Testis (tissue), 2 donors: ENCODE measurements at regions not wholly inside any gene's neighbourhood (a gene's known extent, or its start where the extent isn't known, plus 50 kb on each side); places are given as distances from the start of the nearest gene placed in this dataset.

ENCODE experiments used
- DNase-seq: peaks from one replicate; pipeline ENCODE4 v3.0.0-alpha.2; 2019
- H3K27ac ChIP-seq, 2 donors: fragments of 200-600 bp; sonication (generic); one replicate each; pipeline ENCODE4 v1.5.1; 2019
- H3K27me3 ChIP-seq: fragments of 200-600 bp; sonication (generic); one replicate; pipeline ENCODE4 v1.5.1; 2019
- H3K36me3 ChIP-seq: fragments of 200-600 bp; sonication (generic); one replicate; pipeline ENCODE4 v1.5.1; 2017; ENCODE audit warnings: low read depth; ENCODE audit errors: missing control alignments
- H3K4me1 ChIP-seq: fragments of 200-600 bp; sonication (generic); one replicate; pipeline ENCODE4 v1.5.1; 2019
- H3K4me3 ChIP-seq, 2 donors: fragments of 200-600 bp; sonication (generic); one replicate each; pipeline ENCODE4 v1.5.1; 2017 to 2019
- H3K9me3 ChIP-seq: fragments of 200-600 bp; sonication (generic); one replicate; pipeline ENCODE4 v1.5.1; 2017
- POLR2A ChIP-seq: fragments of 450-650 bp; IDR thresholded peaks from one replicate; pipeline ENCODE4 v1.6.1; 2017; ENCODE audit warnings: antibody characterized with exemption, mild to moderate bottlenecking, moderate library complexity
- WGBS, 2 donors: methylation state at CpG; one replicate each; pipeline ENCODE4 v1.1.5; 2018; 5-methylcytosine and 5-hydroxymethylcytosine counted together
- intact Hi-C: fragments of 100-400 bp; cut with DNase I; formaldehyde crosslinking; loops from one replicate; pipeline ENCODE4 v1.15.1; 2023; ENCODE audit warnings: low total_unique reads
- TF ChIP-seq, protein P1 (sequence below), 3 experiments: fragments of 450-650 bp in 2 of 3; fragments of 200-600 bp in 1 of 3; sonication (generic) in 1 of 3; IDR thresholded peaks; one replicate each; pipeline ENCODE4 v1.5.1; 2016 to 2019; ENCODE audit warnings: antibody characterized with exemption in 3 of 3, mild to moderate bottlenecking in 2 of 3, moderate library complexity in 1 of 3

DNA sequence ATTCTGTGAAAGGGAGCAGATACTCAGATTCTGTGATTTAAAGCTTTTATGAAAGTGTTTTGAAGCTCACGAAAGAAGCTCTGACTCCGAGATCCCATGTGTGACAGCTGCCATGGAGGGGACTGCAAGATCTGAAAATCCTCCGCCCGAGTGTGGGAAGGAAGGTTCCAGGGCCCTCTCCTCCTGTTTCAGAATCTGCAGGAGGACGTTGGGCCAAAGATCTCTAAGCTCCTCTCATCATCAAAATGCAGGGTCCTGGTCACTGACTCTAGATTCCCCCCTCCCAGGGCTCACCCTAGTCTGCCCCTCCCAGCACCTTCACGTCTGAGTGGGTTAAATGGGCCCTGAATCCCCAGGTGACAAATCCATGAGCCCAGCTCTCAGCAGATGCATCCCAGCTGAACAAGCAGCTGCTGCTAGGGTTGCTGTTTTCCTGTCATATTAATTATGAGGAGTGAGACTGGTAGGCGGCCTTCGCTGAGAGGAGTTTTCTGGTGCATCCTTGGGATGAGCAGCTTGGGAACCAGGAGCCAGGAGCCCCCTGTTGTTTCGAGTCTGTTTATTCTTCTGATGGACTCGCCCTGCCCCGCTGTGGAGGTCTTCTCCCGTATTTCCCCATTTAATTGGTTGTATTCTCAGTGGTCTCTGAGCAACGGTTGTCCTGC, 402.0 kb downstream of the MATN1 start:
- no peak for DNase-seq
- Histone ChIP-seq H3K27me3 (no peaks in the 10 kb centered on the region), H3K36me3 (no peaks in the 10 kb centered on the region), H3K27ac (no peak overlapping the region), H3K4me1 (no peaks in the 10 kb centered on the region), H3K4me3 (no peak overlapping the region), H3K9me3 (no peaks in the 10 kb centered on the region)
- WGBS, 2 donors, result 72 to 82% methylated on average over 13 of the region's 13 CpGs
- no peak for TF ChIP-seq POLR2A
- intact Hi-C loops, result no loop called here

DNA sequence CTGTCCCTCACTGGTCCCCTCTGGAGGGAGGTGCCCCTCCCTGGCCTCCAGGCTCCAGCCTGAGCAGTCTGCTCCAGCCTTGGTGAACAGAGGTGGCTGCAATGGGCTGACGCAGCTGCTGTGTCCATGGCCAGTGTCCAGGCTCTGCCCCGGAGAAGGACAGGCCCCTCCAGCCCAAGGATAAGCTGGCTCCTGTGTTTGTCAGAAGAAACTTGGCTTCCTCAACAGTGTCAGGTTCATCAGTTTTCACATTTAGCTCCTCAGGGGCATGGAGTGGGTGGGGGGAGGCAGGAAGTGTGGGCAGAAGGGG, 402.8 kb downstream of the MATN1 start:
- no peak for DNase-seq
- 54% methylated on average over 2 of the region's 2 CpGs; no CpG with 5 or more reads in 1 of the 2 donors for WGBS, 2 donors
- H3K9me3 ChIP-seq, result no peaks in the 10 kb centered on the region

DNA sequence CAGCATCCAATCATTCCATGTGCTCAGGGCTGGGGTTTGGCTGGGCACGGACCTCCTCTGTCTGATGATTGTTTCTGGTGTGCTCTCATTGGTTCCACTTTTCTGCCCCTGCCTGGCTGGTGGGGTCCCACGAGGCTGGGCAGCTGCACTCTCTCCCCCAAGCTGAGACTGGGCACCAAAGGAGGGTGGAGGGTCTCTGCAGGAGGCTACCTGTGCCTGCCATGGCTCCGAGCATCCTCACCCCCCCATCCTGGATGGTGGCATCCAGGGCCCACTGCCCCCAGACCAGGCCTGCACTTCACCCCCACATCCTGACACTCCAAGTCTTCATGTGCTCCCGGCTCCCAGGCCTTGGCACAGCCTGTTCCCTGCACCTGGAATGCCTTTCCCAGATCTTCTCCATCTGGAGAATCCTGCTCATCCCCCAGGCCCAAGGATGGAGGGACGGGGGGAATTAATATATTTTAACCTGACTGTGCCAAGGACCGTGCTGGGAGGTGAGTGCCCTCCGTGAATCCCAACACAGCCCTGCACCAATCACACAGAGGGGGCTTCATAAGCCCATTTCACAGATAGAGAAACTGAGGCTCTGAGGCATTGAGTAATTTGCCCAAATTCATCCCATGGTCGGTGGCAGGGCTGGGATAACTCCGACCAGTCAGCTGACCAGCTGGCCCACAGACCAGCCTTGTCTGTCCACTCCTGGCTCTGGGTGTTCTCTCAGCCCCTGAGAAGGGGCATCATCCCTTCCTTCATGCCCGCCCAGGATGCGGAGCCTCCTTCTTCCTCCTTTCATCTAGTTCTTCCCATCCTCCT, 403.4 kb downstream of the MATN1 start:
- H3K27ac ChIP-seq, result no peak overlapping the region

More for the DNA sequence above, 402.8 kb downstream of the MATN1 start:
- H3K27me3 ChIP-seq, result no peaks in the 10 kb centered on the region
- H3K4me3 ChIP-seq, result no peak overlapping the region
- H3K27ac ChIP-seq, result no peak overlapping the region
- H3K4me1 ChIP-seq, result no peaks in the 10 kb centered on the region
- intact Hi-C loops, result no loop called here
- TF ChIP-seq, protein P1, sequence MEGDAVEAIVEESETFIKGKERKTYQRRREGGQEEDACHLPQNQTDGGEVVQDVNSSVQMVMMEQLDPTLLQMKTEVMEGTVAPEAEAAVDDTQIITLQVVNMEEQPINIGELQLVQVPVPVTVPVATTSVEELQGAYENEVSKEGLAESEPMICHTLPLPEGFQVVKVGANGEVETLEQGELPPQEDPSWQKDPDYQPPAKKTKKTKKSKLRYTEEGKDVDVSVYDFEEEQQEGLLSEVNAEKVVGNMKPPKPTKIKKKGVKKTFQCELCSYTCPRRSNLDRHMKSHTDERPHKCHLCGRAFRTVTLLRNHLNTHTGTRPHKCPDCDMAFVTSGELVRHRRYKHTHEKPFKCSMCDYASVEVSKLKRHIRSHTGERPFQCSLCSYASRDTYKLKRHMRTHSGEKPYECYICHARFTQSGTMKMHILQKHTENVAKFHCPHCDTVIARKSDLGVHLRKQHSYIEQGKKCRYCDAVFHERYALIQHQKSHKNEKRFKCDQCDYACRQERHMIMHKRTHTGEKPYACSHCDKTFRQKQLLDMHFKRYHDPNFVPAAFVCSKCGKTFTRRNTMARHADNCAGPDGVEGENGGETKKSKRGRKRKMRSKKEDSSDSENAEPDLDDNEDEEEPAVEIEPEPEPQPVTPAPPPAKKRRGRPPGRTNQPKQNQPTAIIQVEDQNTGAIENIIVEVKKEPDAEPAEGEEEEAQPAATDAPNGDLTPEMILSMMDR (IDR thresholded peaks at IDR 0.05), result no peak
- TF ChIP-seq POLR2A, result no peak
- no peaks in the 10 kb centered on the region for H3K36me3 ChIP-seq

DNA sequence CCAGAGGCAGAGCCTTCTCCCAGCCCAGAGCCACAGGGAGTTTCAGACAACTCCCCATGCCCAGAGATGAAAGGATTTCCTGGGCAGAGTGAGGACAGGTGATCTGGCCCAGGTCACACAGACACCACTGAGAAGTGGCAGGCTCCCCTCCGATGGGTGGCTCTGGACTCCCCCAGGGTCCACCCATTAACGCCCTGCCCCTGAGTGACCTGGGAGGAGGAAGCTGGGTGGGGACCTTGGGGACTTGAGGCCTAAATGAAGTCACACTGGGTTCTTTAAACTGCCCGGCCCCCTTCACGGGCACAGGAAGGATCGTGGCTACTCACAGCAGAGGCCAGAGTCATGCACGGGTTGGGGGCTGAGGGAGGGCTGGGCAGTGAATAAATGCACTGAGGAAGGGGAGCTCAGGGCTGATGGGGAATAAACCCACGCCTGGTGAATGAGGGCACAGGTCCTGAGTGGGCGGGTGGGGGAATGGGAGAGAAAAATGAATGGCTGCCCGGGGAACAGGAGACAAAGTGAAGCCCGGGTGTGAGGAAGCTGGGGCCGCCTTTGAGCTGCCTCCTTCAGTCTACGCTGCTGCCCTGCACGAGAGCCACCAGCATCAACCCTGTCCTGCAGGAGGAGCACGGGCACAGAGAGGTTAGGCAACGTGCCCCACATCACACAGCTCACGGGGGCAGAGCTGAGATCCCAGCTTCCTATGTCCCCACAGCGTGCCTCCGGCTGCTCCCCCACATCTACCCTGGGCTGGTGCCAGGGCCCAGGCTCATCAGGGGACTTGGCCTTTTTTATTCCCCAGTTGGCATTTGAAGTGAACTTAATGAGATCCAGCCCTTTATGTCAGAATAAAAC, 404.3 kb downstream of the MATN1 start:
- Histone ChIP-seq H3K4me3 (no peak overlapping the region), H3K27me3 (no peaks in the 10 kb centered on the region), H3K36me3 (no peaks in the 10 kb centered on the region), H3K4me1 (no peaks in the 10 kb centered on the region), H3K9me3 (no peaks in the 10 kb centered on the region), H3K27ac (no peak overlapping the region)
- intact Hi-C loops, result no loop called here
- 74 to 75% methylated on average over 16 to 18 of the region's 18 CpGs for WGBS, 2 donors
- no peak for TF ChIP-seq POLR2A
- DNase-seq, result no peak

More for the DNA sequence above, 403.4 kb downstream of the MATN1 start:
- H3K9me3 ChIP-seq, result no peaks in the 10 kb centered on the region
- no peaks in the 10 kb centered on the region for H3K4me1 ChIP-seq
- H3K36me3 ChIP-seq, result no peaks in the 10 kb centered on the region
- intact Hi-C loops, result no loop called here
- 85 to 92% methylated on average over 10 to 11 of the region's 11 CpGs for WGBS, 2 donors
- no peak overlapping the region for H3K4me3 ChIP-seq
- DNase-seq, result no peak
- H3K27me3 ChIP-seq, result no peaks in the 10 kb centered on the region
- TF ChIP-seq, protein P1 (IDR thresholded peaks at IDR 0.05), result no peak
- TF ChIP-seq POLR2A, result no peak

DNA sequence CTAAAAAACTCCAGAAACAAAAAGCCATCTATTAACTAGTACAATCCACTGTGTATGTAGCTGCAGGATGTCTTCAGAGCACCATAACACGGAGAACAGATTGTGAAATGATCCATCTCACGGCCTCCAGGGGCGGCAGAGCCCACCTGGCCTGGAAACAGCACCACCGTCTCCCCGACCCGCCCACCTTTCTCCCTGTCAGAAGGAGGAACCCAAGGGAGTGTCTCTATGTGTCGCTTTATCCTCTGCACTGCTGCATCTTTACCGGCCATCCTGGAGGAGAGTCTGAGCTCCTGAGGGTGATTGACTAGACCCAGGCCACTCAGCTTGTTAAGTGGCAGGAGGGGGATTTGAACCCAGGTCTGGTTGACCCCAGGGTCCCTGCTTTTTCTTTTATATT, 405.0 kb downstream of the MATN1 start:
- WGBS, 2 donors, result 68 to 73% methylated on average over 8 of the region's 8 CpGs
- Histone ChIP-seq H3K9me3 (no peaks in the 10 kb centered on the region), H3K36me3 (no peaks in the 10 kb centered on the region), H3K27ac (no peak overlapping the region), H3K4me1 (no peaks in the 10 kb centered on the region), H3K27me3 (no peaks in the 10 kb centered on the region), H3K4me3 (no peak overlapping the region)
- TF ChIP-seq POLR2A, result no peak
- TF ChIP-seq, protein P1 (IDR thresholded peaks at IDR 0.05), result no peak
- intact Hi-C loops, result no loop called here
- DNase-seq, result no peak
